Lung (tissue), 11 donors: ENCODE measurements at regions not wholly inside any gene's neighbourhood (a gene's known extent, or its start where the extent isn't known, plus 50 kb on each side); places are given as distances from the start of the nearest gene placed in this dataset.
"Not testable (repeated sequence)": the region's sequence is repeated elsewhere in the genome, so short reads cannot be mapped to it uniquely, and the experiment has no call there.

ENCODE experiments used
- ATAC-seq: fragments of 200-7000 bp; cut with Tn5 transposase; one replicate; pipeline ENCODE4 v1.9.1; 2020; ENCODE audit warnings: moderate number of reproducible peaks; ENCODE audit not compliant: insufficient read depth, low FRiP score
- DNase-seq, 3 donors: peaks; one replicate each; pipeline ENCODE4 v3.0.0-alpha.2; 2013 to 2017
- H3K27ac ChIP-seq, 2 donors: one replicate each; pipeline ENCODE4 v1.5.1; 2013; ENCODE audit warnings: mild to moderate bottlenecking in 2 of 2, moderate library complexity in 2 of 2, control low read depth in 1 of 2, inconsistent platforms in 1 of 2, low read depth in 1 of 2, low read length in 1 of 2
- H3K27me3 ChIP-seq, 3 donors: one replicate each; pipeline ENCODE4 v1.5.1; 2013; ENCODE audit warnings: low read length in 2 of 3; ENCODE audit not compliant: control insufficient read depth in 3 of 3, insufficient read depth in 3 of 3
- H3K36me3 ChIP-seq, 4 donors: one replicate each; pipeline ENCODE4 v1.5.1; 2013; ENCODE audit warnings: low read length in 4 of 4, mild to moderate bottlenecking in 1 of 4, moderate library complexity in 1 of 4; ENCODE audit not compliant: control insufficient read depth in 4 of 4, insufficient read depth in 4 of 4
- H3K4me1 ChIP-seq, 5 donors: one replicate each; pipeline ENCODE4 v1.5.1; 2013; ENCODE audit warnings: low read length in 5 of 5, mild to moderate bottlenecking in 2 of 5, moderate library complexity in 1 of 5; ENCODE audit not compliant: control insufficient read depth in 5 of 5, insufficient read depth in 5 of 5
- H3K4me3 ChIP-seq: one replicate; pipeline ENCODE4 v1.5.1; 2013; ENCODE audit warnings: mild to moderate bottlenecking, control low read depth, moderate library complexity
- H3K9ac ChIP-seq, 2 donors: one replicate each; pipeline ENCODE4 v1.5.1; 2013; ENCODE audit warnings: low read length in 2 of 2, control low read depth in 1 of 2; ENCODE audit not compliant: insufficient read depth in 1 of 2
- H3K9me3 ChIP-seq, 4 donors: one replicate each; pipeline ENCODE4 v1.5.1; 2013; ENCODE audit warnings: low read length in 3 of 4, mild to moderate bottlenecking in 1 of 4, moderate library complexity in 1 of 4; ENCODE audit not compliant: control insufficient read depth in 4 of 4, insufficient read depth in 3 of 4
- CTCF ChIP-seq: IDR thresholded peaks from 2 replicates; pipeline ENCODE4 v1.5.1; 2012; ENCODE audit warnings: mild to moderate bottlenecking; ENCODE audit errors: control extremely low read depth, extremely low read depth
- WGBS, 2 donors: extraction: QIAGEN DNeasy Blood & Tissue Kit; methylation state at CpG; one replicate each; pipeline ENCODE4 v1.1.7; 2013; 5-methylcytosine and 5-hydroxymethylcytosine counted together
- donor health status: control.
- donor health status: control.
- donor health status: Bipolar disorder and iron deficiency.
- donor health status: healthy.
- donor health status: DM: yes; HTN: yes; CAD: no.

GRCh38 chr7:115276791-115277190 lies 354.9 kb downstream of the MDFIC start:
- Histone ChIP-seq H3K27me3 (no peaks in the 10 kb centered on the region), H3K9me3 (no peaks in the 10 kb centered on the region), H3K4me3 (no peak overlapping the region), H3K4me1 (no peaks in the 10 kb centered on the region), H3K36me3 (no peaks in the 10 kb centered on the region), H3K9ac (no peak overlapping the region), H3K27ac (no peak overlapping the region)
- 88 to 98% methylated on average over 1 of the region's 1 CpG for WGBS, 2 donors
- ATAC-seq (no peak), DNase-seq (no peak)
- no peak for TF ChIP-seq CTCF

- not testable (repeated sequence) for H3K4me1 ChIP-seq, H3K4me3 ChIP-seq, DNase-seq, H3K27me3 ChIP-seq, H3K9me3 ChIP-seq, H3K36me3 ChIP-seq, ATAC-seq, H3K27ac ChIP-seq, H3K9ac ChIP-seq
- WGBS, 2 donors = 87 to 92% methylated on average over 8 of the region's 8 CpGs
Measured at GRCh38 chr7:115273855-115274254, 352.0 kb downstream of the MDFIC start.

GRCh38 chr7:115273139-115273772 lies 351.4 kb downstream of the MDFIC start:
- no peak for TF ChIP-seq CTCF
- Histone ChIP-seq H3K27ac (no peak overlapping the region), H3K4me3 (no peak overlapping the region), H3K9ac (no peak overlapping the region), H3K4me1 (no peaks in the 10 kb centered on the region), H3K9me3 (no peaks in the 10 kb centered on the region), H3K27me3 (no peaks in the 10 kb centered on the region), H3K36me3 (no peaks in the 10 kb centered on the region)
- WGBS, 2 donors = 87 to 97% methylated on average over 1 of the region's 1 CpG
- no peak for DNase-seq
- ATAC-seq = no peak

GRCh38 chr7:115271332-115272235 lies 349.7 kb downstream of the MDFIC start:
- Histone ChIP-seq H3K4me1 (no peaks in the 10 kb centered on the region), H3K9me3 (no peaks in the 10 kb centered on the region), H3K27ac (no peak overlapping the region), H3K36me3 (no peaks in the 10 kb centered on the region), H3K9ac (no peak overlapping the region), H3K27me3 (no peaks in the 10 kb centered on the region), H3K4me3 (no peak overlapping the region)
- WGBS, 2 donors = 73 to 83% methylated on average over 4 of the region's 4 CpGs
- DNase-seq (no peak), ATAC-seq (no peak)
- no peak for TF ChIP-seq CTCF
